ENCODE measurements at regions not wholly inside any gene's neighbourhood (a gene's known extent, or its start where the extent isn't known, plus 50 kb on each side); places are given as distances from the start of the nearest gene placed in this dataset.

GRCh38 chr5:173730632-173731298, 114.3 kb upstream of the BOD1 start:
- TF ChIP-seq CTCF (IDR thresholded peaks at IDR 0.05): no peak
- Histone ChIP-seq H3K27me3 (no peaks in the 10 kb centered on the region), H3K9me3 (peaks cover 0 to 5% of the 10 kb centered on the region in 2 donors), H3K4me1 (no peaks in the 10 kb centered on the region), H3K36me3 (no peaks in the 10 kb centered on the region), H3K27ac (no peak overlapping the region), H3K4me3 (no peak overlapping the region)
- no peak for DNase-seq (ENCODE audit: low spot score)

GRCh38 chr5:173733021-173733420, 116.6 kb upstream of the BOD1 start:
- H3K4me3 ChIP-seq: no peak overlapping the region
- no peaks in the 10 kb centered on the region for H3K36me3 ChIP-seq
- no peak overlapping the region for H3K27ac ChIP-seq
- H3K4me1 ChIP-seq: no peaks in the 10 kb centered on the region
- no peak for DNase-seq (ENCODE audit: low spot score)
- H3K27me3 ChIP-seq: no peaks in the 10 kb centered on the region
- H3K9me3 ChIP-seq: no peaks in the 10 kb centered on the region
- no peak for TF ChIP-seq CTCF (IDR thresholded peaks at IDR 0.05)

GRCh38 chr5:173733425-173733824, 117.0 kb upstream of the BOD1 start:
- no peaks in the 10 kb centered on the region for H3K36me3 ChIP-seq
- no peak for DNase-seq (ENCODE audit: low spot score)
- no peak for TF ChIP-seq CTCF (IDR thresholded peaks at IDR 0.05)
- H3K4me1 ChIP-seq: no peaks in the 10 kb centered on the region
- no peaks in the 10 kb centered on the region for H3K27me3 ChIP-seq
- H3K27ac ChIP-seq: no peak overlapping the region
- H3K4me3 ChIP-seq: no peak overlapping the region
- H3K9me3 ChIP-seq: no peaks in the 10 kb centered on the region

GRCh38 chr5:173733831-173734501, 117.5 kb upstream of the BOD1 start:
- no peak overlapping the region for H3K27ac ChIP-seq
- no peaks in the 10 kb centered on the region for H3K27me3 ChIP-seq
- DNase-seq (ENCODE audit: low spot score): no peak
- H3K9me3 ChIP-seq: no peaks in the 10 kb centered on the region
- no peak for TF ChIP-seq CTCF (IDR thresholded peaks at IDR 0.05)
- H3K4me3 ChIP-seq: no peak overlapping the region
- H3K4me1 ChIP-seq: no peaks in the 10 kb centered on the region
- H3K36me3 ChIP-seq: no peaks in the 10 kb centered on the region

- DNase-seq (ENCODE audit: low spot score): no peak
- Histone ChIP-seq H3K27ac (no peak overlapping the region), H3K9me3 (no peaks in the 10 kb centered on the region), H3K4me3 (no peak overlapping the region), H3K36me3 (no peaks in the 10 kb centered on the region), H3K27me3 (no peaks in the 10 kb centered on the region), H3K4me1 (no peaks in the 10 kb centered on the region)
- TF ChIP-seq CTCF (IDR thresholded peaks at IDR 0.05): no peak
Observed at GRCh38 chr5:173734716-173735115, 118.3 kb upstream of the BOD1 start.

Measured in right atrium auricular region (tissue), 2 donors.